WTC11 (cell line): ENCODE measurements at regions not wholly inside any gene's neighbourhood (a gene's known extent, or its start where the extent isn't known, plus 50 kb on each side); places are given as distances from the start of the nearest gene placed in this dataset.

Experiments
- CTCF ChIP-seq: fragments of 200-600 bp; IDR thresholded peaks from 2 replicates; pipeline ENCODE4 v1.8.0; 2022; ENCODE audit warnings: antibody characterized with exemption
- NR1H2 ChIP-seq: sonication (generic); formaldehyde crosslinking; IDR thresholded peaks from 2 replicates; pipeline ENCODE4 v1.9.0; 2021; ENCODE audit warnings: mild to moderate bottlenecking, moderate library complexity, missing genetic modification reagents
- NR2C2 ChIP-seq: sonication (generic); formaldehyde crosslinking; IDR thresholded peaks from 2 replicates; pipeline ENCODE4 v1.8.0; 2022; ENCODE audit warnings: mild to moderate bottlenecking, missing genetic modification reagents
- ZBTB43 ChIP-seq: sonication (generic); formaldehyde crosslinking; IDR thresholded peaks from 2 replicates; pipeline ENCODE4 v1.8.1; 2023; ENCODE audit warnings: mild to moderate bottlenecking, missing genetic modification reagents
- TF ChIP-seq, protein P1 (sequence below): fragments of 250-450 bp; sonication (Bioruptor Pico); IDR thresholded peaks from 2 replicates; pipeline ENCODE4 v1.9.0; 2021; ENCODE audit warnings: mild to moderate bottlenecking
- TF ChIP-seq, protein P2 (sequence below): sonication (generic); formaldehyde crosslinking; IDR thresholded peaks from 2 replicates; pipeline ENCODE4 v1.8.1; 2022; ENCODE audit warnings: low read depth, mild to moderate bottlenecking, moderate library complexity, missing genetic modification reagents, borderline replicate concordance
- TF ChIP-seq, protein P3 (sequence below): fragments of 250-450 bp; sonication (Bioruptor Pico); IDR thresholded peaks from 2 replicates; pipeline ENCODE4 v1.9.0; 2021; ENCODE audit warnings: moderate library complexity, mild to moderate bottlenecking, inconsistent platforms, borderline replicate concordance

DNA sequence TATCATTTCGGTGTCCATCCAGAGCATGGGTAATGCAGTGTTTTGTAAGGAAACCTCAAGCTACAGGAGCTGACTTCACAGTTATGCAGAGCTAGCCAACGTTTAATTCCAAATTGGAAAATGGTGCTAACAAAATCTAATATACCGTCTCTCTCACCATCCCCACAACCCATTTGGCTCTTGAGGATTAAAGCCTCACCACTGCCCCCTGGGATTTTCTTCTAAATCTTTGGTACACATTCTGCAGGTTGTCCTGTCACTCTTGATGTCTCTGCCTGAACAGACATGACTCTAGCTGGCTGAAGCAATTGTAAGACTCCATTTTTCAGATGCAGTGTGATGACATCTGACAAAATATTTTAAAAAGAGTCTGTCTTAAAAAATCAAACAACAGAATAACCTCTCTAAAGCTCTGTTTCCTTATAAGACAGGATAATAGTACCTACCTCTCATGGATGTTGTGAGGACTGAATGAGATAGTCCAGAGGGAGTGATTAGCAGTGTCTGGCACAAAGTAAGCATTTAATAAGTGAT, 451.8 kb downstream of the SUCLA2 start:
- TF ChIP-seq CTCF (no peak), NR2C2 (CRISPR knock-in tag) (no peak), ZBTB43 (CRISPR knock-in tag) (no peak), NR1H2 (CRISPR knock-in tag) (no peak)
- TF ChIP-seq, protein P1, sequence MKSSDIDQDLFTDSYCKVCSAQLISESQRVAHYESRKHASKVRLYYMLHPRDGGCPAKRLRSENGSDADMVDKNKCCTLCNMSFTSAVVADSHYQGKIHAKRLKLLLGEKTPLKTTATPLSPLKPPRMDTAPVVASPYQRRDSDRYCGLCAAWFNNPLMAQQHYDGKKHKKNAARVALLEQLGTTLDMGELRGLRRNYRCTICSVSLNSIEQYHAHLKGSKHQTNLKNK (CRISPR knock-in tag): no peak
- TF ChIP-seq, protein P2, sequence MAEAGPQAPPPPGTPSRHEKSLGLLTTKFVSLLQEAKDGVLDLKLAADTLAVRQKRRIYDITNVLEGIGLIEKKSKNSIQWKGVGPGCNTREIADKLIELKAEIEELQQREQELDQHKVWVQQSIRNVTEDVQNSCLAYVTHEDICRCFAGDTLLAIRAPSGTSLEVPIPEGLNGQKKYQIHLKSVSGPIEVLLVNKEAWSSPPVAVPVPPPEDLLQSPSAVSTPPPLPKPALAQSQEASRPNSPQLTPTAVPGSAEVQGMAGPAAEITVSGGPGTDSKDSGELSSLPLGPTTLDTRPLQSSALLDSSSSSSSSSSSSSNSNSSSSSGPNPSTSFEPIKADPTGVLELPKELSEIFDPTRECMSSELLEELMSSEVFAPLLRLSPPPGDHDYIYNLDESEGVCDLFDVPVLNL (CRISPR knock-in tag): no peak
- TF ChIP-seq, protein P3, sequence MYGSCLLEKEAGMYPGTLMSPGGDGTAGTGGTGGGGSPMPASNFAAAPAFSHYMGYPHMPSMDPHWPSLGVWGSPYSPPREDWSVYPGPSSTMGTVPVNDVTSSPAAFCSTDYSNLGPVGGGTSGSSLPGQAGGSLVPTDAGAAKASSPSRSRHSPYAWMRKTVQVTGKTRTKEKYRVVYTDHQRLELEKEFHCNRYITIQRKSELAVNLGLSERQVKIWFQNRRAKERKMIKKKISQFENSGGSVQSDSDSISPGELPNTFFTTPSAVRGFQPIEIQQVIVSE (CRISPR knock-in tag): no peak
